GM23338 (cell line): ENCODE measurements at regions not wholly inside any gene's neighbourhood (a gene's known extent, or its start where the extent isn't known, plus 50 kb on each side); places are given as distances from the start of the nearest gene placed in this dataset.

ENCODE experiments used
- ATAC-seq: fragments of 200-7000 bp; cut with Tn5 transposase; 3 replicates; pipeline ENCODE4 v1.9.1; 2020
- DNase-seq: peaks from one replicate; pipeline ENCODE4 v3.0.0-alpha.2; 2015; ENCODE audit warnings: low spot score
- H2AFZ ChIP-seq: fragments of 200-600 bp; sonication (generic); 2 replicates; pipeline ENCODE4 v1.8.0; 2016; ENCODE audit warnings: antibody characterized with exemption, mild to moderate bottlenecking, moderate library complexity
- H3F3A ChIP-seq: fragments of 200-600 bp; sonication (generic); replicated peaks from 2 replicates; pipeline ENCODE4 v1.8.0; 2017; ENCODE audit warnings: antibody characterized with exemption, mixed run types, low read depth
- H3K27ac ChIP-seq: fragments of 200-600 bp; sonication (generic); 2 replicates; pipeline ENCODE4 v1.6.1; 2016; ENCODE audit warnings: low read depth
- H3K27me3 ChIP-seq: fragments of 200-600 bp; sonication (generic); 2 replicates; pipeline ENCODE4 v1.8.0; 2016; ENCODE audit warnings: mild to moderate bottlenecking, mixed run types, moderate library complexity; ENCODE audit not compliant: insufficient read depth
- H3K36me3 ChIP-seq: fragments of 200-600 bp; sonication (generic); 2 replicates; pipeline ENCODE4 v1.8.0; 2016; ENCODE audit warnings: mild to moderate bottlenecking; ENCODE audit not compliant: insufficient read depth
- H3K4me1 ChIP-seq: fragments of 200-600 bp; sonication (generic); 2 replicates; pipeline ENCODE4 v1.8.0; 2016; ENCODE audit warnings: mild to moderate bottlenecking, moderate library complexity; ENCODE audit not compliant: insufficient read depth
- H3K4me2 ChIP-seq: fragments of 200-600 bp; sonication (generic); 2 replicates; pipeline ENCODE4 v1.7.1; 2017; ENCODE audit warnings: mixed run types
- H3K4me3 ChIP-seq: fragments of 200-600 bp; sonication (generic); 2 replicates; pipeline ENCODE4 v1.6.1; 2016; ENCODE audit warnings: mixed run types
- H3K79me2 ChIP-seq: fragments of 200-600 bp; sonication (generic); replicated peaks from 2 replicates; pipeline ENCODE4 v1.8.0; 2017; ENCODE audit warnings: mild to moderate bottlenecking; ENCODE audit not compliant: insufficient read depth
- H3K9me2 ChIP-seq: fragments of 200-600 bp; sonication (generic); 2 replicates; pipeline ENCODE4 v1.8.0; 2017; ENCODE audit not compliant: insufficient read depth
- H4K20me1 ChIP-seq: fragments of 200-600 bp; sonication (generic); replicated peaks from 2 replicates; pipeline ENCODE4 v1.8.0; 2017; ENCODE audit warnings: mild to moderate bottlenecking; ENCODE audit not compliant: insufficient read depth
- H3K27ac Mint-ChIP-seq: 2 replicates; pipeline ENCODE4 v1.8.0; 2020; ENCODE audit warnings: inconsistent platforms, mild to moderate bottlenecking, moderate library complexity, mixed read lengths
- H3K27me3 Mint-ChIP-seq: 3 replicates; pipeline ENCODE4 v1.8.0; 2022; ENCODE audit warnings: low read depth, mild to moderate bottlenecking, moderate library complexity, mixed read lengths, inconsistent platforms; ENCODE audit not compliant: insufficient read depth, poor library complexity
- H3K36me3 Mint-ChIP-seq: 3 replicates; pipeline ENCODE4 v1.8.0; 2021; ENCODE audit warnings: low read depth, mild to moderate bottlenecking, inconsistent platforms, moderate library complexity, mixed read lengths
- H3K4me1 Mint-ChIP-seq: 3 replicates; pipeline ENCODE4 v1.8.0; 2020; ENCODE audit warnings: mild to moderate bottlenecking, inconsistent platforms, mixed read lengths
- H3K4me3 Mint-ChIP-seq: 3 replicates; pipeline ENCODE4 v1.8.0; 2021; ENCODE audit warnings: moderate library complexity, mild to moderate bottlenecking, inconsistent platforms, mixed read lengths
- H3K9me3 Mint-ChIP-seq: 3 replicates; pipeline ENCODE4 v1.8.0; 2020; ENCODE audit warnings: moderate library complexity, mild to moderate bottlenecking, inconsistent platforms, mixed read lengths
- CREB1 ChIP-seq: fragments of 250-450 bp; sonication (Bioruptor Pico); IDR thresholded peaks from 2 replicates; pipeline ENCODE4 v1.5.0; 2020; ENCODE audit warnings: low read depth, mild to moderate bottlenecking, moderate library complexity
- CTCF ChIP-seq, 2 experiments: fragments of 200-600 bp in 1 of 2; sonication (generic) in 1 of 2; conservative IDR thresholded peaks; 2 replicates each; pipeline versions ENCODE4 v1.5.1 to v1.6.1; 2016 to 2017; ENCODE audit warnings: antibody characterized with exemption in 2 of 2, low read depth in 2 of 2, mild to moderate bottlenecking in 2 of 2, moderate library complexity in 1 of 2
- EZH2 ChIP-seq: fragments of 200-600 bp; sonication (generic); IDR thresholded peaks from one replicate; pipeline ENCODE4 v1.8.0; 2017; ENCODE audit warnings: antibody characterized with exemption, mild to moderate bottlenecking, low read depth; ENCODE audit not compliant: unreplicated experiment
- EZH2phosphoT487 ChIP-seq: fragments of 200-600 bp; sonication (generic); IDR thresholded peaks from one replicate; pipeline ENCODE4 v1.8.1; 2018; ENCODE audit warnings: antibody characterized with exemption; ENCODE audit not compliant: unreplicated experiment
- JUNB ChIP-seq: IDR thresholded peaks from one replicate; pipeline ENCODE4 v1.6.1; 2016; ENCODE audit warnings: antibody characterized with exemption; ENCODE audit not compliant: unreplicated experiment
- NANOG ChIP-seq: IDR thresholded peaks from 2 replicates; pipeline ENCODE4 v1.6.1; 2016; ENCODE audit warnings: antibody characterized with exemption, borderline replicate concordance
- POLR2AphosphoS5 ChIP-seq: IDR thresholded peaks from 2 replicates; pipeline ENCODE4 v1.6.1; 2016; ENCODE audit warnings: antibody characterized with exemption, low read depth
- ZNF114 ChIP-seq: fragments of 250-450 bp; sonication (Bioruptor Pico); IDR thresholded peaks from 2 replicates; pipeline ENCODE4 v1.5.0; 2020; ENCODE audit warnings: mild to moderate bottlenecking, moderate library complexity
- ZNF331 ChIP-seq: fragments of 250-450 bp; sonication (Bioruptor Pico); IDR thresholded peaks from 2 replicates; pipeline ENCODE4 v1.5.0; 2020; ENCODE audit warnings: low read depth, mild to moderate bottlenecking, moderate library complexity
- TF ChIP-seq, protein P1 (sequence below): IDR thresholded peaks from one replicate; pipeline ENCODE4 v1.6.1; 2018; ENCODE audit warnings: antibody characterized with exemption; ENCODE audit not compliant: unreplicated experiment
- TF ChIP-seq, protein P2 (sequence below): IDR thresholded peaks from 2 replicates; pipeline ENCODE4 v1.6.1; 2016; ENCODE audit warnings: antibody characterized with exemption

GRCh38 chrX:97751016-97751415, 867.3 kb downstream of the RPA4 start (continued):
- TF ChIP-seq, protein P1, sequence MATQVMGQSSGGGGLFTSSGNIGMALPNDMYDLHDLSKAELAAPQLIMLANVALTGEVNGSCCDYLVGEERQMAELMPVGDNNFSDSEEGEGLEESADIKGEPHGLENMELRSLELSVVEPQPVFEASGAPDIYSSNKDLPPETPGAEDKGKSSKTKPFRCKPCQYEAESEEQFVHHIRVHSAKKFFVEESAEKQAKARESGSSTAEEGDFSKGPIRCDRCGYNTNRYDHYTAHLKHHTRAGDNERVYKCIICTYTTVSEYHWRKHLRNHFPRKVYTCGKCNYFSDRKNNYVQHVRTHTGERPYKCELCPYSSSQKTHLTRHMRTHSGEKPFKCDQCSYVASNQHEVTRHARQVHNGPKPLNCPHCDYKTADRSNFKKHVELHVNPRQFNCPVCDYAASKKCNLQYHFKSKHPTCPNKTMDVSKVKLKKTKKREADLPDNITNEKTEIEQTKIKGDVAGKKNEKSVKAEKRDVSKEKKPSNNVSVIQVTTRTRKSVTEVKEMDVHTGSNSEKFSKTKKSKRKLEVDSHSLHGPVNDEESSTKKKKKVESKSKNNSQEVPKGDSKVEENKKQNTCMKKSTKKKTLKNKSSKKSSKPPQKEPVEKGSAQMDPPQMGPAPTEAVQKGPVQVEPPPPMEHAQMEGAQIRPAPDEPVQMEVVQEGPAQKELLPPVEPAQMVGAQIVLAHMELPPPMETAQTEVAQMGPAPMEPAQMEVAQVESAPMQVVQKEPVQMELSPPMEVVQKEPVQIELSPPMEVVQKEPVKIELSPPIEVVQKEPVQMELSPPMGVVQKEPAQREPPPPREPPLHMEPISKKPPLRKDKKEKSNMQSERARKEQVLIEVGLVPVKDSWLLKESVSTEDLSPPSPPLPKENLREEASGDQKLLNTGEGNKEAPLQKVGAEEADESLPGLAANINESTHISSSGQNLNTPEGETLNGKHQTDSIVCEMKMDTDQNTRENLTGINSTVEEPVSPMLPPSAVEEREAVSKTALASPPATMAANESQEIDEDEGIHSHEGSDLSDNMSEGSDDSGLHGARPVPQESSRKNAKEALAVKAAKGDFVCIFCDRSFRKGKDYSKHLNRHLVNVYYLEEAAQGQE = no peak

DNA sequence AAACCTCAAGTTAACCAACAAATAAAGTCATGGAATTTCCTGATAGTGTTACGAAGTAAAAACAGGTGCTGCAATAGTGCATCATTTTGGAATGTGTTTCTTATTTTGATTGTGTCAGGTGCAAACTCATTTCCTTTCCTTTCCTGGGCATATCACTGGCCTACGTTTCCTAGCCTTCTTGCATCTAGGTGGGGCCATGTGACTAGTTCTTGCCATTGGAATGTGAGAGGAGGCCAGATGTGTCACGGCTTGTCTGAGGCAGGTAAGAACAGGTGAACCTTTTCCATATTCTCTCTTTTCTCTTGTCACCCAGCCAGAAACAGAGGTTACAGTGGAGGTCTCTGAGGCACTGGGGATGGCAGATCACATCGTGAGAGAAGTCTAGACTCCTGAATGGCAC, 868.0 kb downstream of the RPA4 start:
- H3K9me3 Mint-ChIP-seq = no peaks in the 10 kb centered on the region
- no peaks in the 10 kb centered on the region for H3K4me1 ChIP-seq
- H3K4me3 ChIP-seq = no peak overlapping the region
- H3K27me3 Mint-ChIP-seq = no peaks in the 10 kb centered on the region
- H3K27ac ChIP-seq = no peak overlapping the region
- no peaks in the 10 kb centered on the region for H3K9me2 ChIP-seq
- H3K4me1 Mint-ChIP-seq = no peaks in the 10 kb centered on the region
- H2AFZ ChIP-seq = no peak overlapping the region
- H3K36me3 Mint-ChIP-seq = no peaks in the 10 kb centered on the region
- H3K27me3 ChIP-seq = no peaks in the 10 kb centered on the region
- no peak overlapping the region for H3K4me3 Mint-ChIP-seq
- ATAC-seq (no peak), DNase-seq (no peak)
- H3K27ac Mint-ChIP-seq = no peak overlapping the region
- no peaks in the 10 kb centered on the region for H3K36me3 ChIP-seq
- H3F3A ChIP-seq = no peaks in the 10 kb centered on the region
- no peaks in the 10 kb centered on the region for H4K20me1 ChIP-seq
- no peaks in the 10 kb centered on the region for H3K79me2 ChIP-seq
- H3K4me2 ChIP-seq = no peak overlapping the region
- TF ChIP-seq POLR2AphosphoS5 (no peak), EZH2 (no peak), ZNF114 (no peak), NANOG (no peak), CTCF (conservative IDR thresholded peaks at IDR 0.05; ENCODE audit: low read depth in 2 of 2) (no peak), EZH2phosphoT487 (no peak), ZNF331 (no peak), JUNB (no peak), CREB1 (no peak)
- TF ChIP-seq, protein P2, sequence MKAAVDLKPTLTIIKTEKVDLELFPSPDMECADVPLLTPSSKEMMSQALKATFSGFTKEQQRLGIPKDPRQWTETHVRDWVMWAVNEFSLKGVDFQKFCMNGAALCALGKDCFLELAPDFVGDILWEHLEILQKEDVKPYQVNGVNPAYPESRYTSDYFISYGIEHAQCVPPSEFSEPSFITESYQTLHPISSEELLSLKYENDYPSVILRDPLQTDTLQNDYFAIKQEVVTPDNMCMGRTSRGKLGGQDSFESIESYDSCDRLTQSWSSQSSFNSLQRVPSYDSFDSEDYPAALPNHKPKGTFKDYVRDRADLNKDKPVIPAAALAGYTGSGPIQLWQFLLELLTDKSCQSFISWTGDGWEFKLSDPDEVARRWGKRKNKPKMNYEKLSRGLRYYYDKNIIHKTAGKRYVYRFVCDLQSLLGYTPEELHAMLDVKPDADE = no peak
- TF ChIP-seq, protein P1 = no peak
